Stomach smooth muscle (tissue), 2 donors: ENCODE measurements at regions not wholly inside any gene's neighbourhood (a gene's known extent, or its start where the extent isn't known, plus 50 kb on each side); places are given as distances from the start of the nearest gene placed in this dataset.

Experiments used
- H3K27ac ChIP-seq: one replicate; pipeline ENCODE4 v1.7.0; 2013; ENCODE audit warnings: mild to moderate bottlenecking, low read length, inconsistent platforms
- H3K27me3 ChIP-seq, 2 donors: one replicate each; pipeline ENCODE4 v1.7.0; 2013; ENCODE audit warnings: low read length in 2 of 2; ENCODE audit not compliant: insufficient read depth in 2 of 2, control insufficient read depth in 1 of 2
- H3K36me3 ChIP-seq, 2 donors: one replicate each; pipeline ENCODE4 v1.7.0; 2013; ENCODE audit warnings: low read length in 2 of 2; ENCODE audit not compliant: control insufficient read depth in 2 of 2, insufficient read depth in 2 of 2
- H3K4me1 ChIP-seq: one replicate; pipeline ENCODE4 v1.7.0; 2013; ENCODE audit warnings: low read length; ENCODE audit not compliant: control insufficient read depth, insufficient read depth
- H3K4me3 ChIP-seq, 2 donors: one replicate each; pipeline ENCODE4 v1.7.0; 2013; ENCODE audit warnings: low read length in 2 of 2
- H3K9ac ChIP-seq, 2 donors: one replicate each; pipeline ENCODE4 v1.7.0; 2013; ENCODE audit warnings: low read length in 2 of 2, mild to moderate bottlenecking in 1 of 2
- H3K9me3 ChIP-seq, 2 donors: one replicate each; pipeline ENCODE4 v1.7.0; 2013; ENCODE audit warnings: low read length in 2 of 2; ENCODE audit not compliant: control insufficient read depth in 2 of 2
- donor health status: healthy.
- donor health status: Pancreatic carcinoma.

- Histone ChIP-seq H3K9ac (no peak overlapping the region), H3K4me1 (no peaks in the 10 kb centered on the region), H3K4me3 (no peak overlapping the region), H3K9me3 (peaks cover 12 to 34% of the 10 kb centered on the region in 2 donors), H3K27ac (no peak overlapping the region), H3K27me3 (no peaks in the 10 kb centered on the region), H3K36me3 (no peaks in the 10 kb centered on the region)
These were observed 67.4 kb upstream of the ZNF804A start for GRCh38 chr2:184530959-184531358.

GRCh38 chr2:184532551-184532950, 65.8 kb upstream of the ZNF804A start:
- Histone ChIP-seq H3K27ac (no peak overlapping the region), H3K4me1 (no peaks in the 10 kb centered on the region)

DNA sequence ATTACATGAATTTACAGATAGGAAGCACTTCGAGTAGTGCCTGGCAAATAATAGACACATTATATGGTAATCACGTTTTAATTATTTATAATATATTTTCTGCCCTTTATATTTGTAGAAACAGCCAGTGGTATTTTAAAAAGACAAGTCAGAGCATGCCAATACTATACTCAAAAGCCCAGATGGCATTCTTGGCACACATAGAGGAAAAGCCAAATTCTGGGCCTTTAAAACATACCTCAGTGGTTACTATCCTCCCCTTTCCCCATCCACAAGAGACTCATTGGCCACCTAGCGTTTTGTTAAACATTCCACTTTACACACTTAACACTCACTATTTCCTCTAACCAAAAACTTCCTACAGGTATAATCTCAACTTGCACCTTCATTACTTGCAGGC, 63.3 kb upstream of the ZNF804A start:
- Histone ChIP-seq H3K27ac (no peak overlapping the region), H3K9me3 (peaks cover 0 to 7% of the 10 kb centered on the region in 2 donors), H3K4me1 (no peaks in the 10 kb centered on the region), H3K36me3 (no peaks in the 10 kb centered on the region), H3K27me3 (no peaks in the 10 kb centered on the region), H3K9ac (no peak overlapping the region), H3K4me3 (no peak overlapping the region)

More at GRCh38 chr2:184532551-184532950, 65.8 kb upstream of the ZNF804A start:
- Histone ChIP-seq H3K9ac (no peak overlapping the region), H3K9me3 (peaks cover 12 to 29% of the 10 kb centered on the region in 2 donors), H3K27me3 (no peaks in the 10 kb centered on the region), H3K36me3 (no peaks in the 10 kb centered on the region), H3K4me3 (no peak overlapping the region)

DNA sequence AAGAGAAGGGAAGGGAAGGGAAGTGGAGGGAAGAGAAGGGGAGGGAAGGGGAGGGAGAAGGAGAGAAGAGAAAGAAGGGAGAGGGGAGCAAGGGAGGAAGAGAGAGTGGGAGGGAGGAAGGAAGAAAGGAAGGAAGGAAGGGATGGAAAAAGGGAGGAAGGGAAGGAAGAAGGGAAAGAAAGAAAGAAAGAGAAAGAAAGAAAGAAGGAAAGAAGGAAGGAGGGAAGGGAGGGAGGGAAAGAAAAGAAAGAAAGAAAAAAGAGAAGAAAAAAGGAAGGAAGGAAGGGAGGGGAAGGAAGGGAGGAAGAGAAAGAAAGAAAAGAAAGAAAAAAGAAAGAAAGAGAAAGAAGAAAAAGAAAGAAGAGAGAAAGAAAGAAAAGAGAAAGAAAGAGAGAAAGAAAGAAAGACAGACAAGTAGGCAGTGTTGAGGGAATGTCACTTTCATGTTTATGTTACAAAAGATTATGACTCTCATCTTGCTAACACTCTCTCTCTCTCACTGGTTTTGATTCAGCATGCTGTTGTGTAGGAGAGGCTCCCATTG, 58.0 kb upstream of the ZNF804A start:
- H3K27me3 ChIP-seq: no peaks in the 10 kb centered on the region
- no peak overlapping the region for H3K9ac ChIP-seq
- no peaks in the 10 kb centered on the region for H3K36me3 ChIP-seq
- no peak overlapping the region for H3K27ac ChIP-seq
- H3K4me1 ChIP-seq: no peaks in the 10 kb centered on the region
- no peaks in the 10 kb centered on the region for H3K9me3 ChIP-seq
- H3K4me3 ChIP-seq: no peak overlapping the region

GRCh38 chr2:184541591-184541990, 56.7 kb upstream of the ZNF804A start:
- H3K4me3 ChIP-seq: no peak overlapping the region
- H3K27ac ChIP-seq: no peak overlapping the region
- no peaks in the 10 kb centered on the region for H3K4me1 ChIP-seq
- no peaks in the 10 kb centered on the region for H3K27me3 ChIP-seq
- H3K9me3 ChIP-seq: no peaks in the 10 kb centered on the region
- no peak overlapping the region for H3K9ac ChIP-seq
- H3K36me3 ChIP-seq: no peaks in the 10 kb centered on the region

GRCh38 chr2:184543832-184544231, 54.5 kb upstream of the ZNF804A start:
- Histone ChIP-seq H3K36me3 (no peaks in the 10 kb centered on the region), H3K4me3 (no peak overlapping the region), H3K9me3 (no peaks in the 10 kb centered on the region), H3K27me3 (no peaks in the 10 kb centered on the region), H3K4me1 (no peaks in the 10 kb centered on the region), H3K27ac (no peak overlapping the region), H3K9ac (no peak overlapping the region)
